ENCODE measurements at regions not wholly inside any gene's neighbourhood (a gene's known extent, or its start where the extent isn't known, plus 50 kb on each side); places are given as distances from the start of the nearest gene placed in this dataset.

GRCh38 chr2:226307487-226308322, 491.9 kb downstream of the IRS1 start:
- TF ChIP-seq CTCF (IDR thresholded peaks at IDR 0.05) (no peak), POLR2A (IDR thresholded peaks at IDR 0.05) (no peak), POLR2AphosphoS5 (IDR thresholded peaks at IDR 0.05) (no peak)
